Astrocyte (in vitro differentiated cells and primary cell): ENCODE measurements at regions not wholly inside any gene's neighbourhood (a gene's known extent, or its start where the extent isn't known, plus 50 kb on each side); places are given as distances from the start of the nearest gene placed in this dataset.

Source experiments
- DNase-seq: peaks from one replicate; pipeline ENCODE4 v3.0.0-alpha.2; 2010; ENCODE audit warnings: low read depth
- FAIRE-seq: peaks from 2 replicates; lab custom pipeline; 2011; peaks lifted over from hg19 to GRCh38; lab: Jason Lieb, UNC
- H2AFZ ChIP-seq: 2 replicates; pipeline ENCODE4 v1.6.0; 2012; ENCODE audit warnings: low read depth, low read length, inconsistent platforms
- H3K27ac ChIP-seq: 2 replicates; pipeline ENCODE4 v1.5.1; 2011; ENCODE audit warnings: low read depth, low read length, inconsistent platforms
- H3K27me3 ChIP-seq: 2 replicates; pipeline ENCODE4 v1.6.0; 2011; ENCODE audit warnings: low read length, inconsistent platforms; ENCODE audit not compliant: insufficient read depth
- H3K36me3 ChIP-seq: 2 replicates; pipeline ENCODE4 v1.5.1; 2011; ENCODE audit warnings: low read length, inconsistent platforms; ENCODE audit not compliant: insufficient read depth
- H3K4me1 ChIP-seq: 2 replicates; pipeline ENCODE4 v1.5.1; 2011; ENCODE audit warnings: low read length, inconsistent platforms; ENCODE audit not compliant: insufficient read depth
- H3K4me2 ChIP-seq: 2 replicates; pipeline ENCODE4 v1.6.0; 2012; ENCODE audit warnings: low read length, inconsistent platforms
- H3K4me3 ChIP-seq: 2 replicates; pipeline ENCODE4 v1.5.1; 2011; ENCODE audit warnings: low read depth, mild to moderate bottlenecking, low read length, inconsistent platforms; ENCODE audit not compliant: insufficient read depth
- H3K79me2 ChIP-seq: 2 replicates; pipeline ENCODE4 v1.6.0; 2012; ENCODE audit warnings: mild to moderate bottlenecking, low read length, inconsistent platforms; ENCODE audit not compliant: insufficient read depth
- H3K9ac ChIP-seq: 2 replicates; pipeline ENCODE4 v1.6.0; 2012; ENCODE audit warnings: mild to moderate bottlenecking, low read length, inconsistent platforms
- H3K9me3 ChIP-seq: 2 replicates; pipeline ENCODE4 v1.5.1; 2012; ENCODE audit warnings: low read depth, mild to moderate bottlenecking, low read length, inconsistent platforms; ENCODE audit not compliant: insufficient read depth
- H4K20me1 ChIP-seq: 2 replicates; pipeline ENCODE4 v1.6.0; 2012; ENCODE audit warnings: low read length, inconsistent platforms; ENCODE audit not compliant: insufficient read depth
- H3K27ac Mint-ChIP-seq: one replicate; pipeline ENCODE4 v1.8.0; 2021; ENCODE audit warnings: mild to moderate bottlenecking, mixed read lengths; ENCODE audit not compliant: unreplicated experiment
- H3K27me3 Mint-ChIP-seq: one replicate; pipeline ENCODE4 v1.8.0; 2021; ENCODE audit warnings: low read depth, mixed read lengths; ENCODE audit not compliant: unreplicated experiment
- H3K36me3 Mint-ChIP-seq: one replicate; pipeline ENCODE4 v1.8.0; 2021; ENCODE audit warnings: low read depth, mixed read lengths; ENCODE audit not compliant: unreplicated experiment
- H3K4me1 Mint-ChIP-seq: one replicate; pipeline ENCODE4 v1.8.0; 2021; ENCODE audit warnings: low read depth, mixed read lengths; ENCODE audit not compliant: unreplicated experiment
- H3K4me3 Mint-ChIP-seq: one replicate; pipeline ENCODE4 v1.8.0; 2021; ENCODE audit warnings: mild to moderate bottlenecking, moderate library complexity, mixed read lengths; ENCODE audit not compliant: unreplicated experiment
- H3K9me3 Mint-ChIP-seq: one replicate; pipeline ENCODE4 v1.8.0; 2021; ENCODE audit warnings: mild to moderate bottlenecking, mixed read lengths; ENCODE audit not compliant: unreplicated experiment
- EZH2 ChIP-seq: IDR thresholded peaks from 2 replicates; pipeline ENCODE4 v1.6.1; 2012; ENCODE audit warnings: mild to moderate bottlenecking, low read length, inconsistent platforms; ENCODE audit not compliant: insufficient read depth
- TF ChIP-seq, protein P1 (sequence below): IDR thresholded peaks from 2 replicates; pipeline ENCODE4 v1.5.1; 2011; ENCODE audit warnings: low read depth, mild to moderate bottlenecking, inconsistent platforms, low read length, moderate library complexity; ENCODE audit not compliant: insufficient read depth

DNA sequence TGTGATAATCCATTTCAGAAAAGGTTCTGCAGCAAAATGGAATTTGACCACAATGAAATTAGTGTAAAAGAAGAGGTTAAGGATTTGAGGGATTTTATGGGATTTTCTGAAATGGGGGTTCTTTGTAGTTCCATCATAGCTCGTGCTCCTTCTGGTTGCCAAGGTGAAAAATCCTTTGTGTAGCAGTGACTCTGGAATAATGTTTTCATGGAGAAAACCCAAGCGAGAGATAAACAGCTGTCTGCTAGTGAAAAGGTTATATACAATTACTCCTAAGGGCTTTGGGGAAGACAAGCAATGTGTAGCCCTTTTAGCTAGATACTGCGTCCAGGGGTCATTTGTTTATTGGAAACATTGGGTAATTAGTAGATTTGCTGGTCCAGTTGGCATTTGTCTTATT is 453.2 kb upstream of the DEPDC1 start:
- Histone ChIP-seq H3K36me3 (no peaks in the 10 kb centered on the region), H3K79me2 (no peaks in the 10 kb centered on the region), H4K20me1 (no peaks in the 10 kb centered on the region), H3K4me1 (no peaks in the 10 kb centered on the region), H3K9me3 (no peaks in the 10 kb centered on the region), H3K4me3 (no peak overlapping the region), H3K9ac (no peak overlapping the region), H3K4me2 (no peak overlapping the region), H3K27ac (no peak overlapping the region), H2AFZ (no peak overlapping the region), H3K27me3 (no peaks in the 10 kb centered on the region)
- Mint-ChIP-seq H3K27me3 (no peaks in the 10 kb centered on the region), H3K4me1 (no peaks in the 10 kb centered on the region), H3K4me3 (no peak overlapping the region), H3K9me3 (no peaks in the 10 kb centered on the region), H3K36me3 (no peaks in the 10 kb centered on the region), H3K27ac (no peak overlapping the region)
- DNase-seq (no peak), FAIRE-seq (no peak)
- TF ChIP-seq EZH2 = no peak
- TF ChIP-seq, protein P1, sequence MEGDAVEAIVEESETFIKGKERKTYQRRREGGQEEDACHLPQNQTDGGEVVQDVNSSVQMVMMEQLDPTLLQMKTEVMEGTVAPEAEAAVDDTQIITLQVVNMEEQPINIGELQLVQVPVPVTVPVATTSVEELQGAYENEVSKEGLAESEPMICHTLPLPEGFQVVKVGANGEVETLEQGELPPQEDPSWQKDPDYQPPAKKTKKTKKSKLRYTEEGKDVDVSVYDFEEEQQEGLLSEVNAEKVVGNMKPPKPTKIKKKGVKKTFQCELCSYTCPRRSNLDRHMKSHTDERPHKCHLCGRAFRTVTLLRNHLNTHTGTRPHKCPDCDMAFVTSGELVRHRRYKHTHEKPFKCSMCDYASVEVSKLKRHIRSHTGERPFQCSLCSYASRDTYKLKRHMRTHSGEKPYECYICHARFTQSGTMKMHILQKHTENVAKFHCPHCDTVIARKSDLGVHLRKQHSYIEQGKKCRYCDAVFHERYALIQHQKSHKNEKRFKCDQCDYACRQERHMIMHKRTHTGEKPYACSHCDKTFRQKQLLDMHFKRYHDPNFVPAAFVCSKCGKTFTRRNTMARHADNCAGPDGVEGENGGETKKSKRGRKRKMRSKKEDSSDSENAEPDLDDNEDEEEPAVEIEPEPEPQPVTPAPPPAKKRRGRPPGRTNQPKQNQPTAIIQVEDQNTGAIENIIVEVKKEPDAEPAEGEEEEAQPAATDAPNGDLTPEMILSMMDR = no peak

DNA sequence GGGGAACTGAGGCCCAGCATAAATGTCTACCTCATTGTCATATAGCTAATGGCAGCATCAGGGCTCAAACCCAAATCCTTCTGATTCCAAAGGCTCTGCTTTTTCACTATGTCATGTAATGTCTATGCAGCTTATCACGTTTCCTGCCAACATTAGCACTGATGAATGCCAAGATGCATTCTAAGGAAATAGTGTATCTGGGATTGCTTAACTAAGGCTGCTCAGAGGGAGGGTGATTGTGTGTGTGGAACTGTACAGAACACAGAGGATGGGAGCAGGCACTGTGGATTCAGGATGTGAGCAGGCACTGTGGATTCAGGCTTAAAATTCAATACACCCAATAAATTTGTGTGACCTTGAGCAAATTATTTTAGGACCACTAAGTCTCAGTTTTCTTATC is 456.4 kb upstream of the DEPDC1 start:
- no peaks in the 10 kb centered on the region for H3K36me3 ChIP-seq
- no peaks in the 10 kb centered on the region for H4K20me1 ChIP-seq
- H3K4me1 Mint-ChIP-seq = no peaks in the 10 kb centered on the region
- H3K27ac Mint-ChIP-seq = no peak overlapping the region
- no peak overlapping the region for H2AFZ ChIP-seq
- no peaks in the 10 kb centered on the region for H3K9me3 Mint-ChIP-seq
- H3K9me3 ChIP-seq = no peaks in the 10 kb centered on the region
- no peaks in the 10 kb centered on the region for H3K36me3 Mint-ChIP-seq
- no peaks in the 10 kb centered on the region for H3K27me3 ChIP-seq
- H3K4me3 Mint-ChIP-seq = no peak overlapping the region
- no peaks in the 10 kb centered on the region for H3K4me1 ChIP-seq
- H3K4me2 ChIP-seq = no peak overlapping the region
- TF ChIP-seq, protein P1 = no peak
- no peak for TF ChIP-seq EZH2
- no peak overlapping the region for H3K9ac ChIP-seq
- DNase-seq = no peak
- H3K4me3 ChIP-seq = no peak overlapping the region
- no peaks in the 10 kb centered on the region for H3K27me3 Mint-ChIP-seq
- no peaks in the 10 kb centered on the region for H3K79me2 ChIP-seq
- H3K27ac ChIP-seq = no peak overlapping the region
- FAIRE-seq = no peak

DNA sequence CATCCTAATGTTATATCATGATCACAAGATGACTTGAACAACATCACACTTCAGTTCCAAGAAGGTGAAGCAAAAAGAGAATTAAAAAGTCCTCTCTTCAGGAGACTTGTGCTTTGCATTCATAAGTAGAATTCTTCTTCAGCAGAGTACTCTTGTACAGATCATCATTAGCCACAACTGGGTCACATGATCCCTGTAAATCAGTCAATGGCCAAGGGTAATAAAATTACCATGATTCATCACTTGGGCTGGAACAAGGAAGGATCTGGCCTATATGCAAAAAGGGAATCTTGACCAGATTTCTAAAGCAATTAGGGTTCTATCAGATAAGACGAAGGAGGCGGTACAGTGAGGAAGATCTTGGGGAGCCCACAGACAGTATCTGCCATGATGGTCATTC is 458.0 kb upstream of the DEPDC1 start:
- H3K27me3 Mint-ChIP-seq = no peaks in the 10 kb centered on the region
- no peaks in the 10 kb centered on the region for H3K9me3 ChIP-seq
- FAIRE-seq (no peak), DNase-seq (peak; percentile 58)
- no peak overlapping the region for H2AFZ ChIP-seq
- no peak overlapping the region for H3K4me3 Mint-ChIP-seq
- H3K9ac ChIP-seq = no peak overlapping the region
- H3K27ac ChIP-seq = no peak overlapping the region
- TF ChIP-seq, protein P1 = no peak
- TF ChIP-seq EZH2 = no peak
- no peaks in the 10 kb centered on the region for H3K36me3 Mint-ChIP-seq
- H3K9me3 Mint-ChIP-seq = no peaks in the 10 kb centered on the region
- H3K79me2 ChIP-seq = no peaks in the 10 kb centered on the region
- H3K36me3 ChIP-seq = no peaks in the 10 kb centered on the region
- H3K4me1 Mint-ChIP-seq = no peaks in the 10 kb centered on the region
- H3K4me1 ChIP-seq = no peaks in the 10 kb centered on the region
- H3K4me3 ChIP-seq = no peak overlapping the region
- no peaks in the 10 kb centered on the region for H3K27me3 ChIP-seq
- H4K20me1 ChIP-seq = no peaks in the 10 kb centered on the region
- no peak overlapping the region for H3K27ac Mint-ChIP-seq
- H3K4me2 ChIP-seq = no peak overlapping the region
